NCI-H1436 treated with DMSO at 0.1 percent for 48 hours (cell line): ENCODE measurements at regions not wholly inside any gene's neighbourhood (a gene's known extent, or its start where the extent isn't known, plus 50 kb on each side); places are given as distances from the start of the nearest gene placed in this dataset.
"Not testable (repeated sequence)": the region's sequence is repeated elsewhere in the genome, so short reads cannot be mapped to it uniquely, and the experiment has no call there.

ENCODE experiments used
- DNase-seq: peaks from one replicate; lab custom pipeline; 2025; lab: John Stamatoyannopoulos, UW

GRCh38 chr13:74289107-74289506, 154.9 kb upstream of the KLF12 start:
- DNase-seq: no peak

DNA sequence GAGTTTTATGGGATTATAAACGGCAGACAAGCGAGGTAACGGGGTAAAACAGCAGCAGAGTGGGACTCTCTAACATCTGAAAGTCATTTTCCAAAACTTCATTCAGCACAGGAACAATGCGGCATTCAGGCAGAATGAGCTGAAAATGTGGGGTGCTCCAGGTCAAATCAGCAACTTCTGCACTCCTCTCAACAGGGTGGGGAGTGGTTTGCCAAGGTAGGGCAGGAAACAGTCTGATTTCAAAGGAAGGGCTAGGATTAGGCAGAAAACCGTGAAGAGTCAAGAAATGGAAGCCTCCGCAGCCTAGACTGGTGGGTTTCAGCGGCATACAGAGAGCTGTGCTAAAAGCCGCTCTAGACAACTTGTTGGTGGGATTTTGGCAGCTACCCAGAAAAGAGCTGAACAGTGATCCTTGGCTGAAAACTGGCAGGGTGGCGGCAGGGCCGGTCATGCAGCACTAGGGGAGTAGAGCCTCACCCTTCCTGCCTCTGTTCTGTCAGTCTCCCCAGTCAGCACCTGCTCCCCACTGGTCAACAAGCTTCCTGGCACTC, 154.2 kb upstream of the KLF12 start:
- no peak for DNase-seq

- DNase-seq: peak; percentile 83
Measured at GRCh38 chr13:74287724-74288169, 153.5 kb upstream of the KLF12 start.

GRCh38 chr13:74280795-74281490, 146.7 kb upstream of the KLF12 start:
- no peak for DNase-seq

DNA sequence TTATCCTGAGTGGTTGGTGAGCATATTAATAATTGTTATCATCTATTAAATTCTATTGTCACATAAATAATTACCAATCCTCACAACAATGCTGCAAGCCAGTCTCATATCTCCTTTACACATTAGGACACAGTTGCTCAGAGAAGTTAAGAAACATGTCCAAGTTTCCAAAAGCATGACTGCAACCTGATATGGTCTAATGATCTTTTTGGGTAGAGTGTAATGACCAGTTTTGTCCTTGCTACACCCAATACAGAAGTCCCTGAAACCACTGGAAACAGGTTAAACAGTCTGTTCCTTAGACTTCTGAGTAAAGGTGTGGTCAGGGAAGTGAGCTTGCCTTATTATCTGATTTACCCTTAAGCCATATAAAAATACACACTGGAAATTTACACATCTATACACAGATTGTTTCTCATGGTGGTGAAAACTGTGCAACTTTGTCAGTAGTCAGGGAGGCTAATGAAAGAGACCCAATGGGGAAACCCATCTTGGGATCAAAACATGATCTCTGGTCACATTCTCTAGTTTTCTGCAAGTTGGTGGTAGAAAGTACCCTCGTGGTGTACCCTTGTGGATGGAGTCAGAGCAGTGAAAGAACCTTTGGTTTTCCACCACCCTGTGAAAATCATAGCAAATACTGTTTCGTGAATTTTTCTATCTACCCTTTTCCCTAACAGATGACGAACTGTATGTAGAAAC, 146.0 kb upstream of the KLF12 start:
- no peak for DNase-seq

GRCh38 chr13:74278901-74279300, 144.7 kb upstream of the KLF12 start:
- no peak for DNase-seq

DNA sequence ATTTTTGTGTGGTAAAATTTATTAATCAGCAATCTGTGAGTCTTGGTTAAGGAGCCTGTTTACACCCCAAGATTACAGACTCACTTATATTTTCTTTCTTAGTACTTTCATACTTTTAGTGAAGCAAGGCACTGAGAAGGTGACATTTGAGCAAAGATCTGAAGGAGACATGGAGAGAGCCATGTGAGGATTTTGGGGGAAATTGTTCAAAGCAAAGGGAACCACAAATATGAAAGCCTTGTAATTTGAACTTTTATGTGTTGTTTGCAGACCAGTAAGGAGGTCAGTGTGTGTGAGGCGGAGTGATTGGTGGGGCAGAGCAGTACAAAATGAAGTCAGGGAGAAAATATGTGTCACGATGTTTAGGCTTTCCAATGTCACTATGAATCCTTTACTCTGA, 140.7 kb upstream of the KLF12 start:
- no peak for DNase-seq

- DNase-seq: no peak
Measured at GRCh38 chr13:74273581-74273980, 139.4 kb upstream of the KLF12 start.

DNA sequence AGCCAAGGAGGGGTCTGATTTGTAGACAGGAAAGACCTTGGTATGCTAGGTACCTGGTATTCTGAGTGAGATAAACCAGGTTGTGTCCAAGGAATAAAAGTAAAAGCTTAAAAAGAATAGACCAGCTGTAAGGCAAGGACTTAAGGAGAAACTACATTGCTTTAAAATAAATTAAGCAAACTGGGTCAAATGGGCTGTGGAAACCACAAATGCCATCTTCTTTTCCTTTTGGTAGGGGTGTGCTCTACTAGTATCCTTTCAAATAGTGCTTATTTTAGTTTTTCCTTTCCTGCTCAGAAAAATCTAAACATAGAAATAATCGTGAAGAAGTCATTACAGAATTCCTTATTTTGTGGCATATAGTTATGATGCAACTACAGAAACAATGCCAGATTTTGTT, 138.6 kb upstream of the KLF12 start:
- DNase-seq: no peak

DNA sequence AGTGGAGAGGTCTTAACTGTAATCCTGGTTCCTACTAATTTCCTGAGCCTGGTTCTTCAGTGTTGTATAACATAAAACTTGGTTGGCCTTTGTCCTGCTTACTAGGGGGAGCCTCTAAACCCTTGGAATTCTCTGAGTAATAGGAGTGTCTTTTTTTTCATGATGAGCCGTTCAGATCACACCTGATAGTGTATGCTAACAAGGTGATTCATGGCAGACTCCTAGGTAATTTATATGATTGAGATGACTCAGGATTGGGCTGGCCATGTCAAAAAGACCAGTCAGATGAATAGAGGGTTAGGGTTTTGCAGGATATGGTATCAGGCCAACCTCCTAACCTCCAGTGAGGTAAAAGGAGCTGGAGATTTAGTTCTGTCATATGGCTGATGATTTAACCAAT, 135.8 kb upstream of the KLF12 start:
- no peak for DNase-seq

DNA sequence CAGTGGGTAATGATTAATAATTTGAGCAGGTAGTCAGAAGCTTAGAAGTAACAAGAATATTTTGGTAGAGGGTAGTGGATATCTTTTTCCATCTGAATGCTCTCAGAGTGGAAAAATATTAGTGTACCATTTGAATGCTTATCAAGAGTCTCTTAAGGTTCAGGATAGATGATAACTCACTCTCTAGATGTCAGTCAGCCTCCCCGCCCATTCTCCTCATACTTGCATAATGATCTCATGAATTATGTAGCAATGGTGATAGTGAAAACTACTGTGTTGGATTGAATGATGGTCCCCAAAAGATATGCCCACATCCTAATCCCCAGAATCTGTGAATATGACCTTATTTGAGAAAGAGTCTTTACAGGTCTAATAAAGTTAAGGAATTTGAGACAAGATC, 132.7 kb upstream of the KLF12 start:
- no peak for DNase-seq

- no peak for DNase-seq
Measured at GRCh38 chr13:74266309-74266708, 132.1 kb upstream of the KLF12 start.

DNA sequence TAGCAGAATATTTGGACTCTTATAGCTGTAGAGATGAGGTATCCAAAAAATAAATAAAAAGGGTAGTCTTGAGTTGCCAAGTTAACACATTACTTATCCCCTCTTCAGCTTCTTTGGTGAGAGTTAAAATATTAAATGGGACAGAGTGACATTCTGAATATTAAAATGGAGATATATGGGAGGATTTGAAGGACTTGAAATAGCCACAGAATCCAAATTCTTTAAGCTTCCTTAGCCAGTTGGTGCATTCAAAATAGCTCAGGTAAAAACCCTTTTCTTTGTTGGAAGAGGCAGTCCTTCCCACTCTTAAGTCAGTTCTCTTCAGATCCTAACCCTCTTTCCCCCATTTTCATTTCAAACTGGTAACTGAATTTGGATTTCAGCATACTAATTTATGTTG, 130.1 kb upstream of the KLF12 start:
- DNase-seq: no peak

GRCh38 chr13:74260420-74260819, 126.2 kb upstream of the KLF12 start:
- not testable (repeated sequence) for DNase-seq

- DNase-seq: no peak
Measured at GRCh38 chr13:74259641-74260040, 125.4 kb upstream of the KLF12 start.

DNA sequence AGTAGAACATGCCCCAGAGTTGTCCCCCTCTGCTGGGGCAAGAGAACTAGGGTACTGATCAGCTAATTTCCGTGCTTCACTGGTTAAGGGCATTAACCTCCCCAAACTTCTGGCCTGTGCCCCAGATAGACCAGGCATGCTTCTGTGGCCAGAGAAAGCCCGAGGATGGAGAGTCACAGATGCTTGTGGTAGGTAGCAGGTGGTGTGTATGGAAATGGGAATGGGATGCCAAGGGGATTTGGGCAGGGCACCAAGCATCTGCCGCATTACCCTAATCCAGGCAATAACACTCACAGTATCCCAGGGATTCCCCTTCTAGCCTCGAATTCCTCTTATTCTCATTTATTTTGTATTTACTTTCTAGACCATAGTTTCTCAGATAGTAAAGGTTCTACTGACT, 124.8 kb upstream of the KLF12 start:
- DNase-seq: no peak

DNA sequence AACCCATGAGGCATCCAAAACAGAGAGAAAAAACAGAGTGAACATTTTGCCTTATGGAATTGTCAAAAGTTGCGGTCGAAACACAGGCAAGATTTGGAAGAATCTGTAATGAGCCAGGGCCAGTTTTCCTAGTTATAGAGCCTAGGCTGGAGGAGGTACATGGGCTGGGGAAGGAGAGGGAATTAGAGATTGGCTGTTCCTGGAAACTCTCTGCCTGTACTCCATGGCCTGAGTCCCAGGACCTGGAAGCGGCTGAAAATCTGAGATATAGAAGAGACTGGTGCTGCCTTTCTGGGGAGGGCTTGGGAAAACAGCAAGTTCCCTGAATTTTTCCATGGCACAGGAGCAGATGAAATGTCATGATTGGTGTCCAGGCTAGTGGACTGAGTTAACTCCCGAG, 122.8 kb upstream of the KLF12 start:
- DNase-seq: no peak

DNA sequence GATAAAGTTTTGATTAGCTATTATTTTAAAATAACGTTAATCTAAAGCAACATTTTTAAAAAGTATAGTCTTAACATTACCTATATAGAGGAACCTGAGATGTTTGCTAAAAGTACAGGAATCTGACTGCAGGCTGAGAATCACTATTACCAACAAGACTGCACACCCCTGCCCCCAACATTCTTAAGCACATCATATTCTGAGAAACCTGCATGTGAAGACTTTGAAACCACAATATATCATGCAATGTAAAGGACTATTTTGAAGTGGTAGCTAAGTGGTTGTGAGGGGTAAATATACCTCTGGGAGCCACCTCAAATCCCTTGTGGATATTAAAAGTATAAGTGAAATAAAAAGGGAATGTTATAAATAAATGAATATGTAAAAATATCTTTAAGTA, 119.0 kb upstream of the KLF12 start:
- no peak for DNase-seq

DNA sequence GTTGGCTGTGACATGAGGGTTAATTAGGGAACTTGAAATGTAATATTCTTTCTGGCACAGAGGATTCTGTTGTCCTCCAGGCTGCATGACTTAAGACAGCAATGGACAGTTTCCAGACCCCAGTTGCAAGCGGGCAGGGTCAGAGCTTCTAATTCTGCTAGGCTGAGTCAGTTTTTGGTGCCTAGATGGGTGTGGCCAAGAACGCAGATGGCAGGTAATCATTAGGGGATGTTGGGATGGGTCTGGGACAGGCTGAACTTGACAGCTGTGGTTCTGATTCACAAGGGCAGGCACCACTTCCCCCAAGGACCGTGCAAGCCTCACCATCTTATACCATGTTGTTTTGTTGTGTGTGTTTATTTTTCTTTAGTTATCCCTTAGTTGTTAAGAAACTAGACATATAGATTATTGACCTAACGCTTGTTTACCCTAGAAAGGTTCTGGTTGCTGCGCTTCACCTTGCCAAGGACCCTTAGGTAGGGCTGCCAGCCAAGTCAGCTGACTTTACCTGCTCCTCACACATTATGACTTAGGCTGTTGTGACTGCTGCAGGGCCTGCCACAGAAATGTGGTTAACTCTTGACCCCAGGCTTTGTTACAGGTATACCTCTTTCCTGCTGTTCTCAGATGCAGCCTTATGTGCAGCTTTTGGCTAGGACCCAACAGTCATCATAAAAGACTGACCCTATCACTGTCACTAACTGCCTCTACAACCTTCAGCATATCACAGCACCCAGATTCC, 117.7 kb upstream of the KLF12 start:
- no peak for DNase-seq

- no peak for DNase-seq
Measured at GRCh38 chr13:74250738-74251190, 116.6 kb upstream of the KLF12 start.

- DNase-seq: no peak
Measured at GRCh38 chr13:74248477-74248876, 114.3 kb upstream of the KLF12 start.

DNA sequence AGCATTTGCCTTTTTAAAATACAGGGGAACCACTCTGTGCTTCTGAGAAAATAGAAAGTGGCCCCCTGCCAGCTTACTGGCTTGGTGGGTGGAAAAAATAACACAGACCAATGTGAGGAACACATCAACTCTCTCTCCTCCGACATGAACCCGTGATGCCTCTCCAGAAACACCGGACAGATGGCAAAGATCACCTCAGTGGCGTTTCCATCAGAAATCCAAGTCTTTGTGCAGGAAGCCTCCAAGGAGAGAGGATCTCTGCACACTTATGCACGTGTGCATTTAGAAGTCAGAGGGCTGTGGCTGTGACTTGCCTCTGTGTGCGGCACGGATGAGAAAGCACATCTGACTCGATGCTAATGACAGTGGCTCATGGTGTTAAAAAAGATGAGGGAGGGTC, 112.3 kb upstream of the KLF12 start:
- DNase-seq: no peak
